GM04503 (cell line): ENCODE measurements at regions not wholly inside any gene's neighbourhood (a gene's known extent, or its start where the extent isn't known, plus 50 kb on each side); places are given as distances from the start of the nearest gene placed in this dataset.

Experiments used
- DNase-seq: peaks from one replicate; pipeline ENCODE4 v3.0.0-alpha.2; 2012; ENCODE audit warnings: low read depth

GRCh38 chr2:41726364-41726763, 321.5 kb upstream of the PKDCC start:
- no peak for DNase-seq

GRCh38 chr2:41727152-41727551, 320.7 kb upstream of the PKDCC start:
- DNase-seq, result no peak

GRCh38 chr2:41727711-41728110, 320.1 kb upstream of the PKDCC start:
- DNase-seq, result no peak

- no peak for DNase-seq
Observed at GRCh38 chr2:41728788-41729338, 319.0 kb upstream of the PKDCC start.

- no peak for DNase-seq
Observed at GRCh38 chr2:41729800-41730364, 317.9 kb upstream of the PKDCC start.

GRCh38 chr2:41735006-41735405, 312.8 kb upstream of the PKDCC start:
- no peak for DNase-seq

GRCh38 chr2:41735476-41735875, 312.3 kb upstream of the PKDCC start:
- no peak for DNase-seq

- no peak for DNase-seq
Observed at GRCh38 chr2:41736105-41736567, 311.7 kb upstream of the PKDCC start.

- DNase-seq, result no peak
Observed at GRCh38 chr2:41736586-41736985, 311.2 kb upstream of the PKDCC start.

- DNase-seq, result no peak
Observed at GRCh38 chr2:41737888-41738287, 309.9 kb upstream of the PKDCC start.

- no peak for DNase-seq
Observed at GRCh38 chr2:41741951-41742595, 305.7 kb upstream of the PKDCC start.

- DNase-seq, result no peak
Observed at GRCh38 chr2:41743324-41743723, 304.5 kb upstream of the PKDCC start.

- DNase-seq, result no peak
Observed at GRCh38 chr2:41750829-41751228, 297.0 kb upstream of the PKDCC start.

- no peak for DNase-seq
Observed at GRCh38 chr2:41759880-41760279, 287.9 kb upstream of the PKDCC start.

GRCh38 chr2:41763141-41763540, 284.7 kb upstream of the PKDCC start:
- DNase-seq, result no peak

- no peak for DNase-seq
Observed at GRCh38 chr2:41764131-41764530, 283.7 kb upstream of the PKDCC start.

- DNase-seq, result no peak
Observed at GRCh38 chr2:41764919-41765318, 282.9 kb upstream of the PKDCC start.

- no peak for DNase-seq
Observed at GRCh38 chr2:41768310-41768709, 279.5 kb upstream of the PKDCC start.

GRCh38 chr2:41771710-41772109, 276.1 kb upstream of the PKDCC start:
- DNase-seq, result no peak

GRCh38 chr2:41772697-41773096, 275.1 kb upstream of the PKDCC start:
- no peak for DNase-seq

GRCh38 chr2:41774011-41774605, 273.7 kb upstream of the PKDCC start:
- DNase-seq, result no peak

GRCh38 chr2:41775366-41776025, 272.3 kb upstream of the PKDCC start:
- no peak for DNase-seq

- DNase-seq, result no peak
Observed at GRCh38 chr2:41779888-41780287, 267.9 kb upstream of the PKDCC start.
